ENCODE measurements at regions not wholly inside any gene's neighbourhood (a gene's known extent, or its start where the extent isn't known, plus 50 kb on each side); places are given as distances from the start of the nearest gene placed in this dataset.

DNA sequence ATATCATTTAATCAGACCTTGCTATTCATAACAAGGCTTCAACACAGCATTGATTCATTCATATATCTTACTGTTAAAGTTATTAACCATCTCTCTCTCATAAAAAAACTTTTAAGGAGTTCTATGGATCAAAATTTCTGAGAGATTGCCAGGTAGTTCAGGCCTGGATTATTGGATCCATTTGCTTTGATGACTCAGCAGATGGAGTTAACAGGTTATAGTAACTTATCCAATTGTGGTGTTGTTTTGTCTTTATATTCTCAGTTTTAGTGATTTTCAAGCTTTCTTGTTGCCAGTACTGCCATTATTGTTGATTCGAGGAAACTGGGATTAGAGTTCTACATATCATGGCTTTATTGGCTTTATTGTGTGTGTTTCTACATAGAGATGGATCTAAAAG, 195.7 kb upstream of the MMADHC start:
- TF ChIP-seq, protein P1, sequence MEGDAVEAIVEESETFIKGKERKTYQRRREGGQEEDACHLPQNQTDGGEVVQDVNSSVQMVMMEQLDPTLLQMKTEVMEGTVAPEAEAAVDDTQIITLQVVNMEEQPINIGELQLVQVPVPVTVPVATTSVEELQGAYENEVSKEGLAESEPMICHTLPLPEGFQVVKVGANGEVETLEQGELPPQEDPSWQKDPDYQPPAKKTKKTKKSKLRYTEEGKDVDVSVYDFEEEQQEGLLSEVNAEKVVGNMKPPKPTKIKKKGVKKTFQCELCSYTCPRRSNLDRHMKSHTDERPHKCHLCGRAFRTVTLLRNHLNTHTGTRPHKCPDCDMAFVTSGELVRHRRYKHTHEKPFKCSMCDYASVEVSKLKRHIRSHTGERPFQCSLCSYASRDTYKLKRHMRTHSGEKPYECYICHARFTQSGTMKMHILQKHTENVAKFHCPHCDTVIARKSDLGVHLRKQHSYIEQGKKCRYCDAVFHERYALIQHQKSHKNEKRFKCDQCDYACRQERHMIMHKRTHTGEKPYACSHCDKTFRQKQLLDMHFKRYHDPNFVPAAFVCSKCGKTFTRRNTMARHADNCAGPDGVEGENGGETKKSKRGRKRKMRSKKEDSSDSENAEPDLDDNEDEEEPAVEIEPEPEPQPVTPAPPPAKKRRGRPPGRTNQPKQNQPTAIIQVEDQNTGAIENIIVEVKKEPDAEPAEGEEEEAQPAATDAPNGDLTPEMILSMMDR (IDR thresholded peaks at IDR 0.05) = no peak
- TF ChIP-seq POLR2A (IDR thresholded peaks at IDR 0.05) = no peak
